H1 (cell line): ENCODE measurements at regions not wholly inside any gene's neighbourhood (a gene's known extent, or its start where the extent isn't known, plus 50 kb on each side); places are given as distances from the start of the nearest gene placed in this dataset.

Experiments used
- CTCF ChIA-PET: fragments of 300-600 bp; sonication (Branson Sonifier 250); formaldehyde crosslinking; loops from one replicate; lab custom pipeline; 2021; ENCODE audit not compliant: partially characterized antibody; lab: Charles Lee
- POLR2A ChIA-PET: fragments of 300-600 bp; sonication (Branson Sonifier 250); formaldehyde crosslinking; loops from one replicate; lab custom pipeline; 2021; ENCODE audit warnings: inconsistent platforms; ENCODE audit not compliant: partially characterized antibody; lab: Charles Lee
- DNase-seq, 2 experiments: peaks; one replicate each; pipeline versions ENCODE4 v3.0.0 to v3.0.0-alpha.2; 2010 to 2022; ENCODE audit warnings: low spot score in 2 of 2, low read depth in 1 of 2, mixed read lengths in 1 of 2
- FAIRE-seq: peaks from 2 replicates; lab custom pipeline; 2011; peaks lifted over from hg19 to GRCh38; lab: Jason Lieb, UNC
- H2AFZ ChIP-seq: 2 replicates; pipeline ENCODE4 v1.8.1; 2012; ENCODE audit warnings: low read length, inconsistent platforms
- H2AK5ac ChIP-seq: 2 replicates; pipeline ENCODE4 v1.6.1; 2013; ENCODE audit warnings: low read depth, low read length
- H2BK120ac ChIP-seq: replicated peaks from 2 replicates; pipeline ENCODE3; 2013; ENCODE audit warnings: low read depth, low read length, inconsistent platforms
- H2BK12ac ChIP-seq: 2 replicates; pipeline ENCODE4 v1.6.1; 2013; ENCODE audit warnings: low read depth, low read length
- H2BK15ac ChIP-seq: 2 replicates; pipeline ENCODE4 v1.6.1; 2013; ENCODE audit warnings: low read length
- H2BK20ac ChIP-seq: 2 replicates; pipeline ENCODE4 v1.6.1; 2013; ENCODE audit warnings: low read length
- H2BK5ac ChIP-seq: 2 replicates; pipeline ENCODE4 v1.6.1; 2013; ENCODE audit warnings: low read depth, low read length
- H3K14ac ChIP-seq: 2 replicates; pipeline ENCODE4 v1.6.1; 2013; ENCODE audit warnings: inconsistent platforms; ENCODE audit not compliant: insufficient read length
- H3K18ac ChIP-seq: 2 replicates; pipeline ENCODE4 v1.6.1; 2013; ENCODE audit warnings: low read length; ENCODE audit errors: extremely low read depth
- H3K23ac ChIP-seq: 2 replicates; pipeline ENCODE4 v1.6.1; 2013; ENCODE audit warnings: inconsistent platforms; ENCODE audit not compliant: insufficient read length
- H3K23me2 ChIP-seq: 2 replicates; pipeline ENCODE4 v1.6.1; 2013; ENCODE audit warnings: low read depth, low read length
- H3K27ac ChIP-seq: 2 replicates; pipeline ENCODE4 v1.6.1; 2011; ENCODE audit warnings: low read depth, low read length, inconsistent platforms
- H3K27me3 ChIP-seq, 4 experiments: replicated peaks in 1 of 4; 1 replicate in 1 of 4; 2 replicates in 3 of 4; pipeline versions ENCODE4 v1.6.1 to v1.8.1; 2011 to 2013; ENCODE audit warnings: low read length in 3 of 4, mild to moderate bottlenecking in 3 of 4, inconsistent platforms in 2 of 4, mixed read lengths in 2 of 4, moderate library complexity in 1 of 4; ENCODE audit not compliant: control insufficient read depth in 3 of 4, insufficient read depth in 3 of 4; ENCODE audit errors: extremely low read depth in 1 of 4
- H3K36me3 ChIP-seq, 4 experiments: 2 replicates each; pipeline versions ENCODE4 v1.6.1 to v1.8.1; 2011 to 2013; ENCODE audit warnings: mild to moderate bottlenecking in 4 of 4, low read length in 3 of 4, moderate library complexity in 2 of 4, control low read depth in 1 of 4, inconsistent platforms in 1 of 4; ENCODE audit not compliant: insufficient read depth in 4 of 4, control insufficient read depth in 2 of 4
- H3K4ac ChIP-seq: replicated peaks from 2 replicates; pipeline ENCODE3; 2013; ENCODE audit warnings: low read length, low read depth, mixed read lengths, inconsistent platforms; ENCODE audit not compliant: insufficient read length
- H3K4me1 ChIP-seq, 4 experiments: replicated peaks in 1 of 4; 1 replicate in 1 of 4; 2 replicates in 3 of 4; pipeline versions ENCODE4 v1.6.1 to v1.8.1; 2011 to 2013; ENCODE audit warnings: low read length in 3 of 4, inconsistent platforms in 2 of 4, mixed read lengths in 1 of 4; ENCODE audit not compliant: insufficient read depth in 4 of 4, control insufficient read depth in 3 of 4
- H3K4me2 ChIP-seq, 2 experiments: 2 replicates each; pipeline versions ENCODE4 v1.6.1 to v1.8.1; 2011 to 2013; ENCODE audit warnings: low read depth in 2 of 2, low read length in 2 of 2, control low read depth in 1 of 2, inconsistent platforms in 1 of 2, mild to moderate bottlenecking in 1 of 2; ENCODE audit not compliant: insufficient read depth in 1 of 2
- H3K4me3 ChIP-seq, 4 experiments: fragments of 200-600, 300-600 bp in 1 of 4; sonication (generic), shearing (Covaris generic), sonication (Bioruptor Twin) in 1 of 4; 2 replicates each; pipeline versions ENCODE4 v1.5.1 to v1.8.1; 2011 to 2016; ENCODE audit warnings: low read length in 4 of 4, low read depth in 3 of 4, control low read depth in 2 of 4, inconsistent platforms in 2 of 4, mild to moderate bottlenecking in 2 of 4, mixed read lengths in 1 of 4, moderate library complexity in 1 of 4; ENCODE audit not compliant: insufficient read depth in 2 of 4; ENCODE audit errors: extremely low read depth in 1 of 4
- H3K56ac ChIP-seq: replicated peaks from 2 replicates; pipeline ENCODE3; 2013; ENCODE audit warnings: low read depth, mild to moderate bottlenecking, mixed read lengths, low read length, inconsistent platforms; ENCODE audit not compliant: insufficient read length
- H3K79me1 ChIP-seq: 2 replicates; pipeline ENCODE4 v1.6.1; 2013; ENCODE audit warnings: low read depth, low read length, control low read depth
- H3K79me2 ChIP-seq, 2 experiments: 2 replicates each; pipeline versions ENCODE4 v1.6.1 to v1.8.1; 2012 to 2013; ENCODE audit warnings: low read length in 2 of 2, mild to moderate bottlenecking in 2 of 2, inconsistent platforms in 1 of 2; ENCODE audit not compliant: insufficient read depth in 2 of 2, control insufficient read depth in 1 of 2
- H3K9ac ChIP-seq, 4 experiments: replicated peaks in 1 of 4; 1 replicate in 1 of 4; 2 replicates in 3 of 4; pipeline versions ENCODE4 v1.6.1 to v1.8.1; 2011 to 2013; ENCODE audit warnings: low read depth in 3 of 4, low read length in 3 of 4, control low read depth in 2 of 4, mild to moderate bottlenecking in 2 of 4, moderate library complexity in 2 of 4, inconsistent platforms in 1 of 4; ENCODE audit errors: extremely low read depth in 1 of 4
- H3K9me3 ChIP-seq, 2 experiments: 2 replicates each; pipeline versions ENCODE4 v1.6.1 to v1.8.1; 2012 to 2013; ENCODE audit warnings: mild to moderate bottlenecking in 2 of 2, moderate library complexity in 2 of 2, control low read depth in 1 of 2, inconsistent platforms in 1 of 2, low read depth in 1 of 2, low read length in 1 of 2, mixed read lengths in 1 of 2; ENCODE audit not compliant: insufficient read depth in 2 of 2
- H4K20me1 ChIP-seq, 2 experiments: replicated peaks in 1 of 2; 2 replicates each; pipeline versions ENCODE3 to v1.8.1; 2011 to 2013; ENCODE audit warnings: inconsistent platforms in 2 of 2, low read length in 2 of 2, mild to moderate bottlenecking in 1 of 2; ENCODE audit not compliant: insufficient read depth in 2 of 2, control insufficient read depth in 1 of 2
- H4K5ac ChIP-seq: 2 replicates; pipeline ENCODE4 v1.6.1; 2013; ENCODE audit warnings: low read length, low read depth, mixed read lengths, inconsistent platforms; ENCODE audit not compliant: insufficient read length
- H4K8ac ChIP-seq: 2 replicates; pipeline ENCODE4 v1.8.0; 2013; ENCODE audit warnings: mild to moderate bottlenecking, moderate library complexity, low read length, inconsistent platforms; ENCODE audit not compliant: insufficient read depth; ENCODE audit errors: extremely low read depth
- H4K91ac ChIP-seq: replicated peaks from 2 replicates; pipeline ENCODE3; 2013; ENCODE audit warnings: low read length, mixed read lengths, inconsistent platforms; ENCODE audit not compliant: insufficient read length
- SIN3A ChIP-seq, 2 experiments: IDR thresholded peaks in 1 of 2; conservative IDR thresholded peaks in 1 of 2; 2 replicates each; pipeline ENCODE4 v1.6.1; 2011 to 2012; ENCODE audit warnings: low read length in 2 of 2, improper control_type of control experiment in 1 of 2, low read depth in 1 of 2, mild to moderate bottlenecking in 1 of 2
- WGBS, 2 experiments: shearing (Covaris generic) in 1 of 2; methylation state at CpG; one replicate each; pipeline versions ENCODE4 v1.1.6 to v1.1.7; 2013 to 2015; ENCODE audit warnings: low lambda C conversion rate in 2 of 2, mixed read lengths in 2 of 2, inconsistent platforms in 1 of 2, low coverage in 1 of 2, missing lambda C conversion rate in 1 of 2; ENCODE audit not compliant: insufficient replicate concordance in 2 of 2, insufficient coverage in 1 of 2, insufficient read length in 1 of 2; ENCODE audit errors: extremely low coverage in 1 of 2, missing lambda C conversion rate in 1 of 2; 5-methylcytosine and 5-hydroxymethylcytosine counted together

- Histone ChIP-seq H4K91ac (peak overlapping the region; percentile 11), H3K56ac (no peak overlapping the region), H3K18ac (no peak overlapping the region), H3K4me2 (no peak overlapping the region), H3K14ac (no peak overlapping the region), H4K20me1 (no peaks in the 10 kb centered on the region), H2BK20ac (no peak overlapping the region), H3K4ac (no peak overlapping the region), H3K79me2 (no peaks in the 10 kb centered on the region), H2BK12ac (no peak overlapping the region), H2AFZ (no peak overlapping the region), H2BK5ac (no peak overlapping the region), H3K23ac (no peak overlapping the region), H3K9me3 (peaks cover 5 to 9% of the 10 kb centered on the region in 2 experiments; a peak in 3 of 4 replicates), H2BK120ac (no peak overlapping the region), H4K8ac (no peak overlapping the region), H3K27me3 (no peaks in the 10 kb centered on the region), H3K27ac (no peak overlapping the region), H3K79me1 (no peaks in the 10 kb centered on the region), H3K4me1 (peaks cover 16 to 30% (median 20%) of the 10 kb centered on the region in 4 experiments), H2BK15ac (no peak overlapping the region), H2AK5ac (no peak overlapping the region), H3K23me2 (0 out of 2 replicates have a peak, but pooled peaks cover 2% of the 10 kb centered on the region), H4K5ac (no peak overlapping the region), H3K36me3 (no peaks in the 10 kb centered on the region), H3K9ac (no peak overlapping the region), H3K4me3 (no peak overlapping the region)
- TF ChIP-seq SIN3A (conservative IDR thresholded peaks at IDR 0.05 in 1 of 2, IDR thresholded peaks at IDR 0.05 in 1 of 2; ENCODE audit: low read depth in 1 of 2, low read length in 2 of 2) = no peak
- ChIA-PET POLR2A (no interaction called here), CTCF (interaction anchor here (1.1 to 3.3 kb wide), 2 partner anchors 65 to 196 kb away, joined by 3 to 14 read pairs; no protein-coding TSS in a partner anchor)
- FAIRE-seq (no peak), DNase-seq (no peak)
- WGBS, 2 experiments = 90% methylated on average over 7 of the region's 7 CpGs; no CpG with 5 or more reads in 1 of the 2 experiments
Observed at GRCh38 chr9:135216236-135216635, 128.8 kb downstream of the OLFM1 start.
